Keratinocyte (primary cell): ENCODE measurements at regions not wholly inside any gene's neighbourhood (a gene's known extent, or its start where the extent isn't known, plus 50 kb on each side); places are given as distances from the start of the nearest gene placed in this dataset.

Experiments used
- DNase-seq: peaks from one replicate; pipeline ENCODE4 v3.0.0-alpha.2; 2011; ENCODE audit warnings: low read depth, missing footprints, low spot score
- FAIRE-seq: peaks from 2 replicates; lab custom pipeline; 2011; peaks lifted over from hg19 to GRCh38; lab: Jason Lieb, UNC
- H2AFZ ChIP-seq: 2 replicates; pipeline ENCODE4 v1.6.0; 2012; ENCODE audit warnings: low read length, control low read depth, inconsistent platforms; ENCODE audit not compliant: control insufficient read depth
- H3K27ac ChIP-seq: 2 replicates; pipeline ENCODE4 v1.5.1; 2011; ENCODE audit warnings: low read length; ENCODE audit not compliant: control insufficient read depth, insufficient read depth
- H3K27me3 ChIP-seq: 3 replicates; pipeline ENCODE4 v1.6.0; 2011; ENCODE audit warnings: low read length; ENCODE audit not compliant: control insufficient read depth, insufficient read depth; ENCODE audit errors: extremely low read depth
- H3K36me3 ChIP-seq, 2 experiments: 2 replicates in 1 of 2; 3 replicates in 1 of 2; pipeline ENCODE4 v1.5.1; 2011; ENCODE audit warnings: low read length in 2 of 2, mild to moderate bottlenecking in 1 of 2; ENCODE audit not compliant: control insufficient read depth in 2 of 2, insufficient read depth in 2 of 2; ENCODE audit errors: extremely low read depth in 1 of 2
- H3K4me1 ChIP-seq: 3 replicates; pipeline ENCODE4 v1.5.1; 2011; ENCODE audit warnings: low read length; ENCODE audit not compliant: control insufficient read depth, insufficient read depth; ENCODE audit errors: extremely low read depth
- H3K4me2 ChIP-seq: 3 replicates; pipeline ENCODE4 v1.6.0; 2011; ENCODE audit warnings: low read depth, low read length; ENCODE audit not compliant: control insufficient read depth, insufficient read depth; ENCODE audit errors: extremely low read depth
- H3K4me3 ChIP-seq, 3 experiments: fragments of 200-600 bp in 1 of 3; sonication (generic) in 1 of 3; 2 replicates in 2 of 3; 3 replicates in 1 of 3; pipeline ENCODE4 v1.5.1; 2011 to 2016; ENCODE audit warnings: low read length in 3 of 3, mild to moderate bottlenecking in 3 of 3, control low read depth in 2 of 3, inconsistent platforms in 1 of 3, low read depth in 1 of 3, mixed read lengths in 1 of 3, mixed run types in 1 of 3, moderate library complexity in 1 of 3; ENCODE audit not compliant: control insufficient read depth in 2 of 3, insufficient read depth in 2 of 3; ENCODE audit errors: extremely low read depth in 1 of 3
- H3K79me2 ChIP-seq: 2 replicates; pipeline ENCODE4 v1.6.0; 2012; ENCODE audit warnings: low read length; ENCODE audit not compliant: control insufficient read depth, insufficient read depth
- H3K9ac ChIP-seq: 3 replicates; pipeline ENCODE4 v1.6.0; 2011; ENCODE audit warnings: low read length; ENCODE audit not compliant: control insufficient read depth, insufficient read depth; ENCODE audit errors: extremely low read depth
- H3K9me1 ChIP-seq: 3 replicates; pipeline ENCODE4 v1.6.0; 2011; ENCODE audit warnings: low read length; ENCODE audit not compliant: control insufficient read depth, insufficient read depth; ENCODE audit errors: extremely low read depth
- H3K9me3 ChIP-seq: 2 replicates; pipeline ENCODE4 v1.5.1; 2012; ENCODE audit warnings: low read depth, low read length; ENCODE audit not compliant: control insufficient read depth
- H4K20me1 ChIP-seq: 3 replicates; pipeline ENCODE4 v1.6.0; 2011; ENCODE audit warnings: low read length; ENCODE audit not compliant: control insufficient read depth, insufficient read depth; ENCODE audit errors: extremely low read depth
- EZH2 ChIP-seq: IDR thresholded peaks from one replicate; pipeline ENCODE4 v1.6.1; 2012; ENCODE audit warnings: inconsistent platforms, mild to moderate bottlenecking, low read length, moderate library complexity
- dilution Hi-C: fragments of 300-500 bp; cut with MboI; formaldehyde crosslinking; loops from one replicate; pipeline ENCODE4 v1.7.0; 2020; ENCODE audit warnings: low sequenced_read_pairs; ENCODE audit not compliant: extremely low pct_ligation_motif_present
- TF ChIP-seq, protein P1 (sequence below), 3 experiments: IDR thresholded peaks in 1 of 3; conservative IDR thresholded peaks in 1 of 3; optimal IDR thresholded peaks in 1 of 3; 2 replicates in 2 of 3; 3 replicates in 1 of 3; pipeline versions ENCODE3 to v1.5.1; 2011; ENCODE audit warnings: low read length in 3 of 3, mild to moderate bottlenecking in 3 of 3, moderate library complexity in 2 of 3, control low read depth in 1 of 3, inconsistent platforms in 1 of 3; ENCODE audit not compliant: insufficient read depth in 2 of 3; ENCODE audit errors: extremely low read depth in 1 of 3

DNA sequence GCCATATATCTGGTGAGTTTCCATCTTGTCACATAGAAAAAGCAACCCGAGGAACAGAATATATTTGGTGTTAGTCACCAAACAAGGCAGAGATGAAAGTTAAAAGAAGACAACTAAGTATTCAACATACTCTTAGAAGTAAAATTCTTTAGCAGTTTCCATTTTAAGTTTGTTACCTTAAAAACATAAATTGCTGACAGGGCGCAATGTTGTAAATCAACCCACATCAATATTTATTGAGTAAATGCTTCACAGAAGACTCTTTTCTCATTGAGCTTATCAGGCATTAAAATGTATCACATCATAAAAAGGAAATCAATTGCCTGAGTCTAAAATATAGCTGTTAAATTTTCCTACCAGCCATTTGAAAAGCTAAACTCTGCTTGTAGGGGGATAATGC lies 603.0 kb downstream of the FBXO15 start:
- no peak overlapping the region for H3K4me2 ChIP-seq
- dilution Hi-C loops: no loop called here
- peaks cover 6% of the 10 kb centered on the region for H3K4me1 ChIP-seq
- no peak for TF ChIP-seq EZH2
- TF ChIP-seq, protein P1, sequence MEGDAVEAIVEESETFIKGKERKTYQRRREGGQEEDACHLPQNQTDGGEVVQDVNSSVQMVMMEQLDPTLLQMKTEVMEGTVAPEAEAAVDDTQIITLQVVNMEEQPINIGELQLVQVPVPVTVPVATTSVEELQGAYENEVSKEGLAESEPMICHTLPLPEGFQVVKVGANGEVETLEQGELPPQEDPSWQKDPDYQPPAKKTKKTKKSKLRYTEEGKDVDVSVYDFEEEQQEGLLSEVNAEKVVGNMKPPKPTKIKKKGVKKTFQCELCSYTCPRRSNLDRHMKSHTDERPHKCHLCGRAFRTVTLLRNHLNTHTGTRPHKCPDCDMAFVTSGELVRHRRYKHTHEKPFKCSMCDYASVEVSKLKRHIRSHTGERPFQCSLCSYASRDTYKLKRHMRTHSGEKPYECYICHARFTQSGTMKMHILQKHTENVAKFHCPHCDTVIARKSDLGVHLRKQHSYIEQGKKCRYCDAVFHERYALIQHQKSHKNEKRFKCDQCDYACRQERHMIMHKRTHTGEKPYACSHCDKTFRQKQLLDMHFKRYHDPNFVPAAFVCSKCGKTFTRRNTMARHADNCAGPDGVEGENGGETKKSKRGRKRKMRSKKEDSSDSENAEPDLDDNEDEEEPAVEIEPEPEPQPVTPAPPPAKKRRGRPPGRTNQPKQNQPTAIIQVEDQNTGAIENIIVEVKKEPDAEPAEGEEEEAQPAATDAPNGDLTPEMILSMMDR (optimal IDR thresholded peaks at IDR 0.05 in 1 of 3, IDR thresholded peaks at IDR 0.05 in 1 of 3, conservative IDR thresholded peaks at IDR 0.05 in 1 of 3; ENCODE audit: extremely low read depth in 1 of 3, insufficient read depth in 2 of 3, low read length in 3 of 3): no peak
- no peaks in the 10 kb centered on the region for H3K9me3 ChIP-seq
- H3K27me3 ChIP-seq: no peaks in the 10 kb centered on the region
- no peaks in the 10 kb centered on the region for H3K9me1 ChIP-seq
- H3K79me2 ChIP-seq: no peaks in the 10 kb centered on the region
- FAIRE-seq (no peak), DNase-seq (no peak)
- no peak overlapping the region for H2AFZ ChIP-seq
- no peak overlapping the region for H3K27ac ChIP-seq
- no peak overlapping the region for H3K9ac ChIP-seq
- H3K36me3 ChIP-seq: no peaks in the 10 kb centered on the region
- no peaks in the 10 kb centered on the region for H4K20me1 ChIP-seq
- H3K4me3 ChIP-seq: no peak overlapping the region

DNA sequence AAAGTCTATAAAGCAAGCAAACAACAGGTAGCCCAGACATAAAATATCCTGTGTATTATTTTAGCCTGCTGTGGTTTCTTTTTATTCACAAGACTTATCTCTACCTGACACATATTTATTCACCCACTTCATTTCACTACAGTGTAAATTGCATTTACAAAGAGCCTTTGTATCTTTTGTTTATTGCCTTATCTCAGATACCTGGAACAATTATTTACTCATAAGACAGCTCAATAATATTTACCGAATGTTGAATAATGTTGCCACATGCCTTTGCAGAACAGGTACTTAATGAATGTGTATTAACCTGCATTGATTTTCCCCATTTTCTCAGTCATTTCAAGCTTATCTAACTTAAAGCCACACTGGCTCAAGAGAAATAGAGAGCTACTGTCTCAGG lies 603.6 kb downstream of the FBXO15 start:
- dilution Hi-C loops: no loop called here
- no peaks in the 10 kb centered on the region for H3K9me1 ChIP-seq
- H2AFZ ChIP-seq: no peak overlapping the region

More for the DNA sequence above, 603.6 kb downstream of the FBXO15 start:
- Histone ChIP-seq H3K4me1 (peaks cover 3% of the 10 kb centered on the region), H3K4me2 (no peak overlapping the region), H3K27ac (no peak overlapping the region), H3K36me3 (no peaks in the 10 kb centered on the region), H3K9me3 (no peaks in the 10 kb centered on the region), H3K4me3 (no peak overlapping the region), H3K27me3 (no peaks in the 10 kb centered on the region), H4K20me1 (no peaks in the 10 kb centered on the region), H3K79me2 (no peaks in the 10 kb centered on the region), H3K9ac (no peak overlapping the region)
- no peak for TF ChIP-seq EZH2
- TF ChIP-seq, protein P1 (optimal IDR thresholded peaks at IDR 0.05 in 1 of 3, IDR thresholded peaks at IDR 0.05 in 1 of 3, conservative IDR thresholded peaks at IDR 0.05 in 1 of 3; ENCODE audit: extremely low read depth in 1 of 3, insufficient read depth in 2 of 3, low read length in 3 of 3): no peak
- FAIRE-seq (no peak), DNase-seq (no peak)
